C4-2B (cell line): ENCODE measurements at regions not wholly inside any gene's neighbourhood (a gene's known extent, or its start where the extent isn't known, plus 50 kb on each side); places are given as distances from the start of the nearest gene placed in this dataset.
A peak's percentile ranks its signal among the peaks of the same experiment; 100 is the strongest.

Source experiments
- H3K27ac ChIP-seq: fragments of 450-650 bp; 2 replicates; pipeline ENCODE4 v1.5.1; 2017
- CTCF ChIP-seq: fragments of 450-650 bp; conservative IDR thresholded peaks from 2 replicates; pipeline ENCODE4 v1.5.1; 2017; ENCODE audit warnings: mild to moderate bottlenecking
- ZFX ChIP-seq: fragments of 450-650 bp; IDR thresholded peaks from 2 replicates; pipeline ENCODE4 v1.6.1; 2017

- TF ChIP-seq CTCF: no peak; the same call in 1 of the 2 replicates
- no peak for TF ChIP-seq ZFX
- no peak overlapping the region for H3K27ac ChIP-seq
These were observed 133.0 kb upstream of the SPAG17 start for GRCh38 chr1:118317842-118318614.

GRCh38 chr1:118306851-118307250, 121.8 kb upstream of the SPAG17 start:
- TF ChIP-seq CTCF (no peak), ZFX (no peak)
- no peak overlapping the region for H3K27ac ChIP-seq

GRCh38 chr1:118304722-118305359, 119.8 kb upstream of the SPAG17 start:
- no peak overlapping the region for H3K27ac ChIP-seq
- TF ChIP-seq CTCF (peak; percentile 47), ZFX (no peak)

GRCh38 chr1:118303534-118303933, 118.5 kb upstream of the SPAG17 start:
- H3K27ac ChIP-seq: no peak overlapping the region
- TF ChIP-seq CTCF: no peak
- TF ChIP-seq ZFX: no peak

- H3K27ac ChIP-seq: no peak overlapping the region
- TF ChIP-seq ZFX (no peak), CTCF (no peak)
These were observed 118.0 kb upstream of the SPAG17 start for GRCh38 chr1:118303064-118303463.

GRCh38 chr1:118302145-118302544, 117.1 kb upstream of the SPAG17 start:
- H3K27ac ChIP-seq: no peak overlapping the region
- TF ChIP-seq ZFX (no peak), CTCF (no peak)

GRCh38 chr1:118300808-118301207, 115.8 kb upstream of the SPAG17 start:
- H3K27ac ChIP-seq: no peak overlapping the region
- TF ChIP-seq CTCF: no peak
- TF ChIP-seq ZFX: no peak
